PC-3 (cell line): ENCODE measurements at regions not wholly inside any gene's neighbourhood (a gene's known extent, or its start where the extent isn't known, plus 50 kb on each side); places are given as distances from the start of the nearest gene placed in this dataset.
"Not testable (repeated sequence)": the region's sequence is repeated elsewhere in the genome, so short reads cannot be mapped to it uniquely, and the experiment has no call there.

Experiments used
- ATAC-seq: fragments of 200-7000 bp; cut with Tn5 transposase; 2 replicates; pipeline ENCODE4 v1.9.1; 2020; ENCODE audit warnings: mild to moderate bottlenecking, moderate library complexity
- BruUV-seq: library from RNA; stranded (reverse); fragments of 400-500 nt; replicated peaks from 2 replicates; lab custom pipeline; 2021; lab: Mats Ljungman, UMichigan
- CTCF ChIA-PET: fragments of 300-600 bp; sonication (Branson Sonifier 250); formaldehyde crosslinking; loops from one replicate; lab custom pipeline; 2022; ENCODE audit warnings: antibody characterized with exemption; lab: Charles Lee
- POLR2A ChIA-PET: fragments of 300-600 bp; sonication (Branson Sonifier 250); formaldehyde crosslinking; loops from one replicate; lab custom pipeline; 2022; ENCODE audit warnings: antibody characterized with exemption; ENCODE audit not compliant: unreplicated experiment; lab: Charles Lee
- DNase-seq: peaks from one replicate; pipeline ENCODE4 v3.0.0-alpha.2; 2015
- H2AFZ ChIP-seq: fragments of 300-600 bp; sonication (generic); 2 replicates; pipeline ENCODE4 v1.6.0; 2016; ENCODE audit warnings: antibody characterized with exemption, low read length
- H3F3A ChIP-seq: fragments of 300-600 bp; sonication (generic); one replicate; pipeline ENCODE4 v1.6.0; 2017; ENCODE audit warnings: antibody characterized with exemption, low read length, control low read depth, mild to moderate bottlenecking; ENCODE audit not compliant: unreplicated experiment
- H3K27ac ChIP-seq: fragments of 300-600 bp; sonication (generic); 2 replicates; pipeline ENCODE4 v1.5.1; 2016; ENCODE audit warnings: mild to moderate bottlenecking, low read length
- H3K27me3 ChIP-seq: fragments of 300-600 bp; sonication (generic); 2 replicates; pipeline ENCODE4 v1.6.1; 2016; ENCODE audit warnings: low read length, mixed read lengths
- H3K36me3 ChIP-seq: fragments of 300-600 bp; sonication (generic); 2 replicates; pipeline ENCODE4 v1.6.1; 2016; ENCODE audit warnings: low read depth, mixed run types, low read length, mixed read lengths
- H3K4me1 ChIP-seq: fragments of 300-600 bp; sonication (generic); 2 replicates; pipeline ENCODE4 v1.5.1; 2016; ENCODE audit warnings: low read length; ENCODE audit not compliant: insufficient read depth
- H3K4me2 ChIP-seq: fragments of 300-600 bp; sonication (generic); 2 replicates; pipeline ENCODE4 v1.6.0; 2016; ENCODE audit warnings: low read length
- H3K4me3 ChIP-seq: fragments of 300-600 bp; sonication (generic); 2 replicates; pipeline ENCODE4 v1.5.1; 2016; ENCODE audit warnings: mild to moderate bottlenecking, low read length, mixed read lengths
- H3K79me2 ChIP-seq: fragments of 300-600 bp; sonication (generic); 2 replicates; pipeline ENCODE4 v1.6.1; 2017; ENCODE audit warnings: low read length, mixed read lengths
- H3K9ac ChIP-seq: fragments of 300-600 bp; sonication (generic); 2 replicates; pipeline ENCODE4 v1.6.0; 2016; ENCODE audit warnings: mild to moderate bottlenecking, low read length
- H3K9me2 ChIP-seq: fragments of 300-600 bp; sonication (generic); replicated peaks from 2 replicates; pipeline ENCODE4 v1.6.1; 2016; ENCODE audit warnings: mixed run types, low read length, mixed read lengths
- H3K9me3 ChIP-seq: fragments of 300-600 bp; sonication (generic); 2 replicates; pipeline ENCODE4 v1.6.1; 2016; ENCODE audit warnings: low read length, mixed read lengths
- H4K20me1 ChIP-seq: fragments of 300-600 bp; sonication (generic); 2 replicates; pipeline ENCODE4 v1.6.1; 2016; ENCODE audit warnings: low read length, mixed read lengths
- CTCF ChIP-seq: fragments of 300-600 bp; sonication (generic); conservative IDR thresholded peaks from 2 replicates; pipeline ENCODE4 v1.5.1; 2017; ENCODE audit warnings: antibody characterized with exemption, low read depth, mild to moderate bottlenecking, low read length
- EZH2 ChIP-seq: fragments of 300-600 bp; sonication (generic); IDR thresholded peaks from one replicate; pipeline ENCODE4 v1.6.1; 2017; ENCODE audit warnings: antibody characterized with exemption, mild to moderate bottlenecking, low read length; ENCODE audit not compliant: unreplicated experiment
- EZH2phosphoT487 ChIP-seq: fragments of 300-600 bp; sonication (generic); IDR thresholded peaks from 2 replicates; pipeline ENCODE4 v1.6.1; 2018; ENCODE audit warnings: mild to moderate bottlenecking, antibody characterized with exemption, low read length, borderline replicate concordance
- intact Hi-C: fragments of 100-400 bp; cut with micrococcal nuclease; formaldehyde crosslinking; loops from 2 replicates; pipeline ENCODE4 v1.9.0; 2023

GRCh38 chr9:16291921-16292320 lies 578.5 kb downstream of the BNC2 start:
- Histone ChIP-seq H3K79me2 (no peaks in the 10 kb centered on the region), H3K36me3 (no peaks in the 10 kb centered on the region), H3K9me2 (no peaks in the 10 kb centered on the region), H3K9ac (no peak overlapping the region), H3K4me3 (no peak overlapping the region), H3F3A (no peaks in the 10 kb centered on the region), H3K4me1 (no peaks in the 10 kb centered on the region), H3K27me3 (no peaks in the 10 kb centered on the region), H3K9me3 (no peaks in the 10 kb centered on the region), H2AFZ (no peak overlapping the region), H3K27ac (no peak overlapping the region), H3K4me2 (no peak overlapping the region), H4K20me1 (no peaks in the 10 kb centered on the region)
- ATAC-seq, result no peak
- TF ChIP-seq EZH2 (no peak), CTCF (no peak)
- no TSS peak for BruUV-seq
- intact Hi-C loops, result no loop called here
- no peak for DNase-seq
- ChIA-PET CTCF (no interaction called here), POLR2A (no interaction called here)

GRCh38 chr9:16293610-16294009 lies 576.9 kb downstream of the BNC2 start:
- Histone ChIP-seq H3K4me3 (no peak overlapping the region), H4K20me1 (no peaks in the 10 kb centered on the region), H3K9ac (no peak overlapping the region), H3K27ac (no peak overlapping the region), H3K27me3 (no peaks in the 10 kb centered on the region), H3K9me2 (no peaks in the 10 kb centered on the region), H3K79me2 (no peaks in the 10 kb centered on the region), H3K9me3 (no peaks in the 10 kb centered on the region), H2AFZ (no peak overlapping the region), H3K4me2 (no peak overlapping the region), H3K4me1 (no peaks in the 10 kb centered on the region), H3F3A (no peaks in the 10 kb centered on the region), H3K36me3 (no peaks in the 10 kb centered on the region)
- POLR2A ChIA-PET, result no interaction called here
- ATAC-seq, result no peak
- no peak for TF ChIP-seq EZH2phosphoT487
- CTCF ChIA-PET, result no interaction called here
- intact Hi-C loops, result no loop called here
- BruUV-seq, result no TSS peak
- no peak for DNase-seq

- intact Hi-C loops, result no loop called here
- ATAC-seq (no peak), DNase-seq (no peak)
- no TSS peak for BruUV-seq
- Histone ChIP-seq H4K20me1 (no peaks in the 10 kb centered on the region), H3K4me1 (no peaks in the 10 kb centered on the region; the same call in 1 of the 2 replicates), H3K9me2 (no peaks in the 10 kb centered on the region), H3K27me3 (no peaks in the 10 kb centered on the region), H2AFZ (no peak overlapping the region), H3K79me2 (no peaks in the 10 kb centered on the region), H3K9me3 (no peaks in the 10 kb centered on the region), H3K9ac (no peak overlapping the region), H3K27ac (no peak overlapping the region), H3K4me3 (no peak overlapping the region), H3K36me3 (no peaks in the 10 kb centered on the region), H3K4me2 (no peak overlapping the region), H3F3A (no peaks in the 10 kb centered on the region)
- CTCF ChIA-PET, result no interaction called here
- POLR2A ChIA-PET, result no interaction called here
- TF ChIP-seq CTCF, result no peak
- no peak for TF ChIP-seq EZH2
- no peak for TF ChIP-seq EZH2phosphoT487
These were observed 576.2 kb downstream of the BNC2 start for GRCh38 chr9:16294133-16294770.

GRCh38 chr9:16294940-16295339 lies 575.5 kb downstream of the BNC2 start:
- POLR2A ChIA-PET, H4K20me1 ChIP-seq, H3F3A ChIP-seq, H3K9me3 ChIP-seq, H3K79me2 ChIP-seq, DNase-seq, H3K27me3 ChIP-seq, H3K9me2 ChIP-seq, CTCF ChIA-PET, H3K27ac ChIP-seq, H3K4me1 ChIP-seq, H3K4me3 ChIP-seq, BruUV-seq, intact Hi-C loops, H2AFZ ChIP-seq, ATAC-seq, H3K36me3 ChIP-seq, H3K4me2 ChIP-seq, H3K9ac ChIP-seq: not testable (repeated sequence)

- BruUV-seq, CTCF ChIA-PET: not testable (repeated sequence)
These were observed 571.1 kb downstream of the BNC2 start for GRCh38 chr9:16299368-16299767.

More at GRCh38 chr9:16299368-16299767, 571.1 kb downstream of the BNC2 start:
- peak; percentile 50 for DNase-seq
- H3K79me2 ChIP-seq, H3K36me3 ChIP-seq, H3F3A ChIP-seq, H3K9me3 ChIP-seq, intact Hi-C loops, H4K20me1 ChIP-seq, H3K27me3 ChIP-seq, H3K4me3 ChIP-seq, H3K4me2 ChIP-seq, H3K4me1 ChIP-seq, H3K9me2 ChIP-seq, ATAC-seq, H2AFZ ChIP-seq, POLR2A ChIA-PET, H3K9ac ChIP-seq: not testable (repeated sequence)
- H3K27ac ChIP-seq, result peak overlapping the region; percentile 52
